ENCODE measurements at regions not wholly inside any gene's neighbourhood (a gene's known extent, or its start where the extent isn't known, plus 50 kb on each side); places are given as distances from the start of the nearest gene placed in this dataset.

GRCh38 chr14:54312166-54312801 lies 84.5 kb upstream of the CDKN3 start:
- TF ChIP-seq CTCF (IDR thresholded peaks at IDR 0.05; ENCODE audit: poor library complexity, severe bottlenecking) (no peak), POLR2AphosphoS5 (IDR thresholded peaks at IDR 0.05) (no peak), EZH2 (IDR thresholded peaks at IDR 0.05; ENCODE audit: borderline replicate concordance, insufficient read depth, low read length, poor library complexity, severe bottlenecking) (no peak), EP300 (conservative IDR thresholded peaks at IDR 0.05; ENCODE audit: poor library complexity, severe bottlenecking) (no peak), TAF1 (IDR thresholded peaks at IDR 0.05; ENCODE audit: low read depth) (no peak), SMC3 (conservative IDR thresholded peaks at IDR 0.05; ENCODE audit: poor library complexity) (no peak)
- TF ChIP-seq, protein P1, sequence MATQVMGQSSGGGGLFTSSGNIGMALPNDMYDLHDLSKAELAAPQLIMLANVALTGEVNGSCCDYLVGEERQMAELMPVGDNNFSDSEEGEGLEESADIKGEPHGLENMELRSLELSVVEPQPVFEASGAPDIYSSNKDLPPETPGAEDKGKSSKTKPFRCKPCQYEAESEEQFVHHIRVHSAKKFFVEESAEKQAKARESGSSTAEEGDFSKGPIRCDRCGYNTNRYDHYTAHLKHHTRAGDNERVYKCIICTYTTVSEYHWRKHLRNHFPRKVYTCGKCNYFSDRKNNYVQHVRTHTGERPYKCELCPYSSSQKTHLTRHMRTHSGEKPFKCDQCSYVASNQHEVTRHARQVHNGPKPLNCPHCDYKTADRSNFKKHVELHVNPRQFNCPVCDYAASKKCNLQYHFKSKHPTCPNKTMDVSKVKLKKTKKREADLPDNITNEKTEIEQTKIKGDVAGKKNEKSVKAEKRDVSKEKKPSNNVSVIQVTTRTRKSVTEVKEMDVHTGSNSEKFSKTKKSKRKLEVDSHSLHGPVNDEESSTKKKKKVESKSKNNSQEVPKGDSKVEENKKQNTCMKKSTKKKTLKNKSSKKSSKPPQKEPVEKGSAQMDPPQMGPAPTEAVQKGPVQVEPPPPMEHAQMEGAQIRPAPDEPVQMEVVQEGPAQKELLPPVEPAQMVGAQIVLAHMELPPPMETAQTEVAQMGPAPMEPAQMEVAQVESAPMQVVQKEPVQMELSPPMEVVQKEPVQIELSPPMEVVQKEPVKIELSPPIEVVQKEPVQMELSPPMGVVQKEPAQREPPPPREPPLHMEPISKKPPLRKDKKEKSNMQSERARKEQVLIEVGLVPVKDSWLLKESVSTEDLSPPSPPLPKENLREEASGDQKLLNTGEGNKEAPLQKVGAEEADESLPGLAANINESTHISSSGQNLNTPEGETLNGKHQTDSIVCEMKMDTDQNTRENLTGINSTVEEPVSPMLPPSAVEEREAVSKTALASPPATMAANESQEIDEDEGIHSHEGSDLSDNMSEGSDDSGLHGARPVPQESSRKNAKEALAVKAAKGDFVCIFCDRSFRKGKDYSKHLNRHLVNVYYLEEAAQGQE (IDR thresholded peaks at IDR 0.05; ENCODE audit: borderline replicate concordance), result no peak

Measured in neural cell (in vitro differentiated cells).